IMR-90 (cell line): ENCODE measurements at regions not wholly inside any gene's neighbourhood (a gene's known extent, or its start where the extent isn't known, plus 50 kb on each side); places are given as distances from the start of the nearest gene placed in this dataset.

Experiments used
- ATAC-seq: fragments of 200-7000 bp; cut with Tn5 transposase; 2 replicates; pipeline ENCODE4 v1.9.1; 2020; ENCODE audit warnings: low read depth, mild to moderate bottlenecking, moderate library complexity
- BruUV-seq: library from RNA; stranded (reverse); fragments of 400-500 nt; replicated peaks from 2 replicates; lab custom pipeline; 2021; lab: Mats Ljungman, UMichigan
- CTCF ChIA-PET: fragments of 300-600 bp; formaldehyde crosslinking; extraction: SDS; loops from one replicate; lab custom pipeline; 2021; ENCODE audit warnings: antibody characterized with exemption; lab: Yijun Ruan, JAX
- POLR2A ChIA-PET: fragments of 300-600 bp; sonication (Branson Sonifier 250); formaldehyde crosslinking; loops from one replicate; lab custom pipeline; 2022; ENCODE audit warnings: antibody characterized with exemption; ENCODE audit not compliant: unreplicated experiment; lab: Charles Lee
- DNase-seq: peaks from one replicate; pipeline ENCODE4 v3.0.0; 2013
- H2AFZ ChIP-seq: replicated peaks from 2 replicates; pipeline ENCODE3; 2013; ENCODE audit warnings: low read length, mild to moderate bottlenecking; ENCODE audit not compliant: poor library complexity
- H2AK5ac ChIP-seq: 2 replicates; pipeline ENCODE4 v1.6.1; 2013; ENCODE audit warnings: low read depth, low read length, inconsistent platforms
- H2AK9ac ChIP-seq: replicated peaks from 2 replicates; pipeline ENCODE3; 2013; ENCODE audit warnings: mild to moderate bottlenecking, low read depth, low read length, moderate library complexity; ENCODE audit not compliant: poor library complexity
- H2BK120ac ChIP-seq: 2 replicates; pipeline ENCODE4 v1.6.1; 2013; ENCODE audit warnings: low read depth, low read length, inconsistent platforms
- H2BK15ac ChIP-seq: 3 replicates; pipeline ENCODE4 v1.6.1; 2013; ENCODE audit warnings: low read depth, low read length, inconsistent platforms
- H2BK20ac ChIP-seq: 2 replicates; pipeline ENCODE4 v1.6.1; 2013; ENCODE audit warnings: low read depth, mild to moderate bottlenecking, inconsistent platforms, low read length, moderate library complexity
- H2BK5ac ChIP-seq: 2 replicates; pipeline ENCODE4 v1.6.1; 2013; ENCODE audit warnings: mild to moderate bottlenecking, low read depth, low read length, inconsistent platforms; ENCODE audit not compliant: poor library complexity, severe bottlenecking
- H3K14ac ChIP-seq: replicated peaks from 2 replicates; pipeline ENCODE4 v1.6.1; 2013; ENCODE audit warnings: low read depth, low read length, inconsistent platforms
- H3K18ac ChIP-seq: 2 replicates; pipeline ENCODE4 v1.6.1; 2013; ENCODE audit warnings: low read depth, low read length, control low read depth
- H3K23ac ChIP-seq: 2 replicates; pipeline ENCODE4 v1.6.1; 2013; ENCODE audit warnings: low read depth, low read length, inconsistent platforms
- H3K27ac ChIP-seq: 2 replicates; pipeline ENCODE4 v1.5.1; 2013; ENCODE audit warnings: mild to moderate bottlenecking, control low read depth, low read length; ENCODE audit not compliant: insufficient read depth
- H3K27me3 ChIP-seq: 2 replicates; pipeline ENCODE4 v1.6.1; 2013; ENCODE audit warnings: low read length; ENCODE audit not compliant: control insufficient read depth, insufficient read depth
- H3K36me3 ChIP-seq: 2 replicates; pipeline ENCODE4 v1.6.1; 2013; ENCODE audit warnings: low read length, mixed read lengths; ENCODE audit not compliant: control insufficient read depth, insufficient read depth
- H3K4ac ChIP-seq: 2 replicates; pipeline ENCODE4 v1.6.1; 2013; ENCODE audit warnings: low read depth, low read length, inconsistent platforms
- H3K4me1 ChIP-seq: 2 replicates; pipeline ENCODE4 v1.6.1; 2013; ENCODE audit warnings: low read length, mixed read lengths; ENCODE audit not compliant: control insufficient read depth, insufficient read depth
- H3K4me2 ChIP-seq: 2 replicates; pipeline ENCODE4 v1.6.1; 2013; ENCODE audit warnings: low read depth, mild to moderate bottlenecking, control low read depth, low read length, moderate library complexity
- H3K4me3 ChIP-seq: 2 replicates; pipeline ENCODE4 v1.5.1; 2013; ENCODE audit warnings: low read depth, mild to moderate bottlenecking, control low read depth, low read length, moderate library complexity; ENCODE audit not compliant: insufficient read depth
- H3K56ac ChIP-seq: 2 replicates; pipeline ENCODE4 v1.6.1; 2013; ENCODE audit warnings: low read length, inconsistent platforms; ENCODE audit not compliant: insufficient read depth; ENCODE audit errors: extremely low read depth
- H3K79me1 ChIP-seq, 2 experiments: 2 replicates each; pipeline ENCODE4 v1.6.1; 2013; ENCODE audit warnings: low read length in 2 of 2, inconsistent platforms in 1 of 2, low read depth in 1 of 2
- H3K9ac ChIP-seq: 2 replicates; pipeline ENCODE4 v1.6.1; 2013; ENCODE audit warnings: low read depth, low read length, control low read depth
- H3K9me1 ChIP-seq: 2 replicates; pipeline ENCODE4 v1.6.1; 2013; ENCODE audit warnings: low read length, inconsistent platforms; ENCODE audit not compliant: insufficient read depth
- H3K9me3 ChIP-seq: 2 replicates; pipeline ENCODE4 v1.6.1; 2013; ENCODE audit warnings: low read length; ENCODE audit not compliant: control insufficient read depth, insufficient read depth
- H4K20me1 ChIP-seq: 2 replicates; pipeline ENCODE4 v1.6.1; 2013; ENCODE audit warnings: low read length, inconsistent platforms; ENCODE audit not compliant: insufficient read depth
- H4K5ac ChIP-seq: 2 replicates; pipeline ENCODE4 v1.6.1; 2013; ENCODE audit warnings: mild to moderate bottlenecking, low read depth, low read length, control low read depth
- H4K8ac ChIP-seq, 2 experiments: 2 replicates each; pipeline ENCODE4 v1.6.1; 2013; ENCODE audit warnings: low read depth in 2 of 2, low read length in 2 of 2, control low read depth in 1 of 2, inconsistent platforms in 1 of 2
- H4K91ac ChIP-seq: 2 replicates; pipeline ENCODE4 v1.6.1; 2013; ENCODE audit warnings: low read depth, low read length, inconsistent platforms; ENCODE audit not compliant: insufficient read depth
- CTCF ChIP-seq: conservative IDR thresholded peaks from 2 replicates; pipeline ENCODE4 v1.5.1; 2012; ENCODE audit warnings: mild to moderate bottlenecking, low read depth, low read length, improper control_type of control experiment
- WGBS, 2 experiments: methylation state at CpG; one replicate each; pipeline versions ENCODE4 v1.1.5 to v1.1.7; 2013; ENCODE audit warnings: missing lambda C conversion rate in 2 of 2; ENCODE audit not compliant: insufficient read length in 1 of 2; ENCODE audit errors: extremely low coverage in 2 of 2; 5-methylcytosine and 5-hydroxymethylcytosine counted together
- dilution Hi-C: fragments of 300-500 bp; cut with HindIII; formaldehyde crosslinking; loops from one replicate; pipeline ENCODE4 v1.14.3; 2018; ENCODE audit warnings: low sequenced_read_pairs; ENCODE audit not compliant: unreplicated experiment
- in situ Hi-C: fragments of 300-500 bp; cut with MboI; formaldehyde crosslinking; loops from 3 replicates; pipeline ENCODE4 v1.14.3; 2019; ENCODE audit warnings: low sequenced_read_pairs, inconsistent platforms, mixed read lengths
- intact Hi-C: fragments of 100-400 bp; cut with micrococcal nuclease; formaldehyde crosslinking; loops from 2 replicates; pipeline ENCODE4 v1.10.0; 2022

DNA sequence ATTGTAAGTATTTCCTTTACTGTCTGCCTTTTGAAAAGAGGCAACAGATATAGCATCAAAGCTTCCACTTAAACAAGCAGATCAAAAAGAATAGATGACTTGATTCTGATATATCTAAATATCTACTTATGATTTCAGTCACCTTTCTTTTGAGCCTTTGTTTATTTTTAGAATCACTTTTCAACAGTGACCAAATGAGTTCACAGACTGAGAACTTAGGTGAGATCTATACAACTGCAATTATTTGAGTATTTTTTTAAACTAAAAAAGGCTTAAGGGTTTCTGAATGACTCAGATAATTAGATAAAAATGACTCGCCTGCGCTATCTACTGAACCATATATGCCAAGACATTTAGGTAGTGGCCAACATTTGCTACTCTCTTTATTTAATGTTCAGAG lies 166.7 kb upstream of the KCNIP4 start:
- Histone ChIP-seq H3K14ac (no peak overlapping the region), H3K23ac (no peak overlapping the region), H3K18ac (no peak overlapping the region), H4K5ac (no peak overlapping the region), H4K20me1 (no peaks in the 10 kb centered on the region), H4K91ac (no peak overlapping the region), H3K9me3 (no peaks in the 10 kb centered on the region), H3K9ac (no peak overlapping the region), H3K9me1 (no peaks in the 10 kb centered on the region), H2BK5ac (no peak overlapping the region), H3K79me1 (no peaks in the 10 kb centered on the region), H3K36me3 (no peaks in the 10 kb centered on the region), H3K56ac (no peak overlapping the region), H3K27me3 (no peaks in the 10 kb centered on the region), H4K8ac (no peak overlapping the region), H2AK9ac (no peak overlapping the region), H3K4ac (no peak overlapping the region), H2AFZ (no peak overlapping the region), H2BK15ac (no peak overlapping the region), H3K4me1 (no peaks in the 10 kb centered on the region), H2AK5ac (no peak overlapping the region), H3K27ac (no peak overlapping the region), H3K4me2 (no peak overlapping the region), H3K4me3 (no peak overlapping the region), H2BK120ac (no peak overlapping the region), H2BK20ac (no peak overlapping the region)
- ChIA-PET CTCF (no interaction called here), POLR2A (no interaction called here)
- in situ Hi-C loops: no loop called here
- intact Hi-C loops: no loop called here
- no TSS peak for BruUV-seq
- no CpG with 5 or more reads among the region's 2 CpGs for WGBS, 2 experiments
- TF ChIP-seq CTCF: no peak
- DNase-seq (no peak), ATAC-seq (no peak)
- dilution Hi-C loops: no loop called here
